Prostate gland (tissue), 2 donors: ENCODE measurements at regions not wholly inside any gene's neighbourhood (a gene's known extent, or its start where the extent isn't known, plus 50 kb on each side); places are given as distances from the start of the nearest gene placed in this dataset.
"Not testable (repeated sequence)": the region's sequence is repeated elsewhere in the genome, so short reads cannot be mapped to it uniquely, and the experiment has no call there.

Experiments
- DNase-seq: peaks from one replicate; pipeline ENCODE4 v3.0.0-alpha.2; 2019; ENCODE audit warnings: low spot score
- H3K27ac ChIP-seq, 2 donors: fragments of 200-600 bp; sonication (generic); 2 replicates each; pipeline ENCODE4 v1.5.1; 2017 to 2019
- H3K27me3 ChIP-seq: fragments of 200-600 bp; sonication (generic); replicated peaks from 2 replicates; pipeline ENCODE4 v1.5.1; 2019; ENCODE audit not compliant: insufficient read depth
- H3K36me3 ChIP-seq, 2 donors: fragments of 200-600 bp; sonication (generic); 1 replicate in 1 of 2; 2 replicates in 1 of 2; pipeline versions ENCODE4 v1.5.1 to v1.8.1; 2017 to 2019
- H3K4me1 ChIP-seq: fragments of 200-600 bp; sonication (generic); replicated peaks from 2 replicates; pipeline ENCODE4 v1.5.1; 2019
- H3K4me3 ChIP-seq, 2 donors: fragments of 200-600 bp; sonication (generic); 2 replicates each; pipeline ENCODE4 v1.5.1; 2017 to 2019
- H3K9me3 ChIP-seq: fragments of 200-600 bp; sonication (generic); 2 replicates; pipeline ENCODE4 v1.5.1; 2017
- POLR2A ChIP-seq: fragments of 450-650 bp; IDR thresholded peaks from one replicate; pipeline ENCODE4 v1.6.1; 2016; ENCODE audit warnings: antibody characterized with exemption, mild to moderate bottlenecking
- POLR2AphosphoS5 ChIP-seq: sonication (generic); formaldehyde crosslinking; IDR thresholded peaks from one replicate; pipeline ENCODE4 v1.6.1; 2017; ENCODE audit warnings: antibody characterized with exemption
- WGBS: methylation state at CpG from one replicate; pipeline ENCODE4 v1.1.5; 2018; 5-methylcytosine and 5-hydroxymethylcytosine counted together
- intact Hi-C: fragments of 100-400 bp; cut with DNase I; formaldehyde crosslinking; loops from one replicate; pipeline ENCODE4 v1.14.2; 2022
- TF ChIP-seq, protein P1 (sequence below), 4 experiments: fragments of 200-600 bp in 2 of 4; fragments of 450-650 bp in 2 of 4; sonication (generic) in 2 of 4; IDR thresholded peaks; 1 replicate in 3 of 4; 2 replicates in 1 of 4; pipeline ENCODE4 v1.5.1; 2016 to 2019; ENCODE audit warnings: antibody characterized with exemption in 4 of 4, mild to moderate bottlenecking in 2 of 4, moderate library complexity in 2 of 4

DNA sequence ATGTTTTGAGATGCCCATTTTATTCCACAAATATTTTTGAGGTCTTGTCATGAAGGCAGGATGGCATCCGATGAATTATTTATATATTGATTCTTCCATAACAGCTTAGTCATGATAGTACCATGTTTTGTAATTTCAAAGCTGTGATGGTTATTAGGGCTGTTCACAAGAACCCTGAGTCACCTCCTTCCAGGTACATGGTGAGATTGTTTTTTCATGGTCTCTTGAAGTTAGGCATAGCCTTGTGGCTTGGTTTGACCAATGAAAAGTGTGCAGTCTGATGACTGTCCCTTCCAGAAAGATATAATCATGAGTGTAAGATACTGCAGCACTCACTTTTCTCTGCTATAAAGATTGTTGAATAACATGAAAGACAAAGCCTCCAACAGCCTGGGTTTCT lies 274.8 kb downstream of the FGFR2 start:
- no peak for DNase-seq

DNA sequence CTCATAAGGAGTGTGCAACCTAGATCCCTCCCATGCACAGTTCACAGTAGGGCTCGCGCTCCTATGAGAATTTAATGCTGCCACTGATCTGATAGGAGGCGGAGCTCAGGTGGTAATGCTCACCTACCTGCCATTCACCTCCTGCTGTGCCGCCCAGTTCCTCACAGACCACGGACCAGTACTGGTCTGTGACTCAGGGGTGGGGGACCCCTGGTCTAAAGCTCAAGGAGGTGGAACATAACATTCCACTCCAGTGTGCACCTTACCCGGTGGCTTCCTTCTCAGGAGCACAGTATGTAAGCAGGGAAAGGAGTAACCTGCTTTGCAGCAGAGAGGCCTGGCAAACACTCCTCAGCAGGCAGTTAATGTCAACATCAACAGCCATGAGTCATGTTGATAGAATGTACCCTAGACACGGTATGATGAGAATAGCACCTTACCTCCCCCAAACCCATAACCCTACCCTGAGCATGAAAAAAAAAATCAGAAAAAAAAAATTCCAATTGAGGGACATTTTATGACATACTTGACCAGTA lies 273.5 kb downstream of the FGFR2 start:
- Histone ChIP-seq H3K27ac (no peak overlapping the region), H3K27me3 (no peaks in the 10 kb centered on the region), H3K4me3 (no peak overlapping the region), H3K9me3 (no peaks in the 10 kb centered on the region), H3K36me3 (no peaks in the 10 kb centered on the region), H3K4me1 (no peaks in the 10 kb centered on the region)
- intact Hi-C loops: no loop called here
- DNase-seq: peak; percentile 19
- TF ChIP-seq, protein P1, sequence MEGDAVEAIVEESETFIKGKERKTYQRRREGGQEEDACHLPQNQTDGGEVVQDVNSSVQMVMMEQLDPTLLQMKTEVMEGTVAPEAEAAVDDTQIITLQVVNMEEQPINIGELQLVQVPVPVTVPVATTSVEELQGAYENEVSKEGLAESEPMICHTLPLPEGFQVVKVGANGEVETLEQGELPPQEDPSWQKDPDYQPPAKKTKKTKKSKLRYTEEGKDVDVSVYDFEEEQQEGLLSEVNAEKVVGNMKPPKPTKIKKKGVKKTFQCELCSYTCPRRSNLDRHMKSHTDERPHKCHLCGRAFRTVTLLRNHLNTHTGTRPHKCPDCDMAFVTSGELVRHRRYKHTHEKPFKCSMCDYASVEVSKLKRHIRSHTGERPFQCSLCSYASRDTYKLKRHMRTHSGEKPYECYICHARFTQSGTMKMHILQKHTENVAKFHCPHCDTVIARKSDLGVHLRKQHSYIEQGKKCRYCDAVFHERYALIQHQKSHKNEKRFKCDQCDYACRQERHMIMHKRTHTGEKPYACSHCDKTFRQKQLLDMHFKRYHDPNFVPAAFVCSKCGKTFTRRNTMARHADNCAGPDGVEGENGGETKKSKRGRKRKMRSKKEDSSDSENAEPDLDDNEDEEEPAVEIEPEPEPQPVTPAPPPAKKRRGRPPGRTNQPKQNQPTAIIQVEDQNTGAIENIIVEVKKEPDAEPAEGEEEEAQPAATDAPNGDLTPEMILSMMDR (IDR thresholded peaks at IDR 0.05): no peak
- TF ChIP-seq POLR2A: no peak
- no peak for TF ChIP-seq POLR2AphosphoS5
- 72% methylated on average over 7 of the region's 7 CpGs for WGBS

More for the DNA sequence above, 274.8 kb downstream of the FGFR2 start:
- WGBS: 100% methylated on average over 1 of the region's 1 CpG
- TF ChIP-seq POLR2AphosphoS5 (no peak), POLR2A (no peak)
- TF ChIP-seq, protein P1 (IDR thresholded peaks at IDR 0.05): no peak
- Histone ChIP-seq H3K27me3 (no peaks in the 10 kb centered on the region), H3K9me3 (no peaks in the 10 kb centered on the region), H3K4me1 (no peaks in the 10 kb centered on the region), H3K4me3 (no peak overlapping the region), H3K36me3 (no peaks in the 10 kb centered on the region), H3K27ac (no peak overlapping the region)
- intact Hi-C loops: no loop called here

DNA sequence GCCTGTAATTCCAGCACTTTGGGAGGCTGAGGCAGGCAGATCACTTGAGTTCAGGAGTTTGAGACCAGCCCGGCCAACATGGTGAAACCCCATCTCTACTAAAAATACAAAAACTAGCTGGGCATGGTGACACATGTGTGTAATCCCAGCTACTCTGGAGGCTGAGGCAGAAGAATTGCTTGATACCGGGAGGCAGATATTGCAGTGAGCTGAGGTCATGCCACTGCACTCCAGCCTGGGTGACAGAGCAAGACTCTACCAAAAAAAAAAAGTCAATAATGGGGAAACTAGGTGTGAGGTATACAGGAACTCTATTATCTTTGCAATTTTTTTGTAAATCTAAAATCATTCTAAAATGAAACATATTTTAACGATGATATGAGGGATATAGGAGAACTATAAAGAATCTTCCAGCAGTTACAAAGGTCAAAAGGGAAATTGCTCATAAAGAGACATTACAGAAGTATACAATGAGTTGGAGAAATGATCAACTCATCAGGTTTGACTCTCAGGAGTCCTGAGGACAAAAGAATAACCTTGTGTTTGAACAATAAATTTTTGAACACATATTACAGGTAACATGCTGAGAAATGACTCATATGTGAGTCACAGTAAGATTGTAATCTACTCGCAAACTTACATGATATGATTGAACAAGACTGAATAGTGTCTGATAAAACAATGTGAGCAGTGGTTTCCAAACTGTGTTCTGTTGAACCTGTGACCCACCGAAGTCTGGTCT lies 272.6 kb downstream of the FGFR2 start:
- DNase-seq: no peak
- Histone ChIP-seq H3K4me3 (no peak overlapping the region), H3K27me3 (no peaks in the 10 kb centered on the region), H3K9me3 (no peaks in the 10 kb centered on the region), H3K4me1 (no peaks in the 10 kb centered on the region), H3K36me3 (no peaks in the 10 kb centered on the region), H3K27ac (no peak overlapping the region)
- WGBS: 59% methylated on average over 5 of the region's 5 CpGs
- peak; percentile 22 for TF ChIP-seq POLR2AphosphoS5
- TF ChIP-seq, protein P1 (IDR thresholded peaks at IDR 0.05): no peak
- TF ChIP-seq POLR2A: no peak
- intact Hi-C loops: no loop called here

DNA sequence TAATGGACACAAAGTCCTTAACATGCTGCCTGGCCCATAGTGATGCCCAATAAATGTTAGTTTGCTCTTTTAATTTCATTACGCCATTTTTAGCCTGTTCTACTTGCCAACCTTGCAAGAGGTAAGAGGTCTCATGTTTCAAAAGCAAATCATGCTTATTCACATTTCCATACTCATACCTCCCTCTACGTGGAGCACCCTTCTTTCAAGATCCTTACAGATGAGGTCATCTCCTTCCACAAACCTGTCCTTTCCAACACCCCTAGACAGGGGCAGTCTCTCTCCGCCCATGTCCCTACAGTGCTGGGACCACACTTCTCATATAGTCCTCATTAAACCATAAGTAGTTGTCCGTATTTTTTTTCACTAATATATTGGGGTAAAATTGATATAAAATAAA lies 271.3 kb downstream of the FGFR2 start:
- TF ChIP-seq, protein P1 (IDR thresholded peaks at IDR 0.05): no peak
- no peak for TF ChIP-seq POLR2AphosphoS5
- no peak for TF ChIP-seq POLR2A
- no peaks in the 10 kb centered on the region for H3K9me3 ChIP-seq
- H3K4me3 ChIP-seq: no peak overlapping the region
- no peaks in the 10 kb centered on the region for H3K27me3 ChIP-seq
- H3K4me1 ChIP-seq: no peaks in the 10 kb centered on the region
- WGBS: 69% methylated on average over 4 of the region's 4 CpGs
- intact Hi-C loops: no loop called here
- no peak for DNase-seq
- H3K36me3 ChIP-seq: no peaks in the 10 kb centered on the region
- no peak overlapping the region for H3K27ac ChIP-seq

DNA sequence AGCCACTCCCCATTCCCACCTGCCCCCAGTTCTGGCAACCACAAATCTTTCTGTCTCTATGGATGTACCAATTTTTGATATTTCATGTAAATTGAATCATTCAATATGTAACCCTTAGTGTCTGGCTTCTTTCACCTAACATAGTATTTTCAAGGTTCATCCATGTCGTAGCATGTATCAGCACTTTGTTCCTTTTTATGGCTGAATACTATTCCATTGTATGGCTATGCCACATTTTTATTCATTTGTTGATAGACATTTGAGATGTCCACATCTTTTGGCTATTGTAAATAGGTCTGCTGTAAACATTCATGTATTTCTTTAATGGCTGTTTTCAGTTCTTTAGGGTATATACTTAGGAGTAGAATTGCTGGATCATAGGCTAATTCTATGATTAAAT lies 270.5 kb downstream of the FGFR2 start:
- Histone ChIP-seq H3K27me3 (no peaks in the 10 kb centered on the region), H3K9me3 (no peaks in the 10 kb centered on the region), H3K36me3 (no peaks in the 10 kb centered on the region), H3K27ac (no peak overlapping the region), H3K4me3 (no peak overlapping the region), H3K4me1 (no peaks in the 10 kb centered on the region)
- WGBS: 32% methylated on average over 1 of the region's 1 CpG
- no peak for DNase-seq
- no peak for TF ChIP-seq POLR2AphosphoS5
- intact Hi-C loops: no loop called here

DNA sequence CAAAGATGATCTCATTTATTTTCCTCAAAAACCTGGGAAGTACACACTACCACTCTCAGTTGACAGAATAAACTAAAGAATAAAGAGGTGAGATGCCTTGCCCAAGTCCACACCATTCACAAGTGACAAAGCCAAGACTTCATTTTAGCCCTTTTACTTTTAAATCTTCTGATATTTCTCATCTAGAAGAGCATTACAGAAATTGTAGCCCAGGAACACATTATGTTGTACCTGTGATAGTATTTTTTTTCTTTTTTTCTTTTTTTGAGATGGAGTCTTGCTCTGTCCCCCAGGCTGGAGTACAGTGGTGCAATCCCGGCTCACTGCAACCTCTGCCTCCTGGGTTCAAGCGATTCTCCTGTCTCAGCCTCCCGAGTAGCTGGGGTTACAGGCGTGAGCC lies 268.6 kb downstream of the FGFR2 start:
- H3K9me3 ChIP-seq, H3K4me1 ChIP-seq, H3K36me3 ChIP-seq, H3K27ac ChIP-seq, intact Hi-C loops, H3K4me3 ChIP-seq, DNase-seq, H3K27me3 ChIP-seq: not testable (repeated sequence)
- over 99% methylated on average over 4 of the region's 4 CpGs for WGBS
